GM10266 (cell line): ENCODE measurements at regions not wholly inside any gene's neighbourhood (a gene's known extent, or its start where the extent isn't known, plus 50 kb on each side); places are given as distances from the start of the nearest gene placed in this dataset.

Experiments used
- DNase-seq: peaks from one replicate; pipeline ENCODE4 v3.0.0; 2012; ENCODE audit errors: extremely low spot score
- TF ChIP-seq, protein P1 (sequence below): IDR thresholded peaks from 2 replicates; pipeline ENCODE4 v1.5.1; 2012; ENCODE audit warnings: mild to moderate bottlenecking, low read depth; ENCODE audit not compliant: control insufficient read depth, insufficient read depth; ENCODE audit errors: missing control alignments

DNA sequence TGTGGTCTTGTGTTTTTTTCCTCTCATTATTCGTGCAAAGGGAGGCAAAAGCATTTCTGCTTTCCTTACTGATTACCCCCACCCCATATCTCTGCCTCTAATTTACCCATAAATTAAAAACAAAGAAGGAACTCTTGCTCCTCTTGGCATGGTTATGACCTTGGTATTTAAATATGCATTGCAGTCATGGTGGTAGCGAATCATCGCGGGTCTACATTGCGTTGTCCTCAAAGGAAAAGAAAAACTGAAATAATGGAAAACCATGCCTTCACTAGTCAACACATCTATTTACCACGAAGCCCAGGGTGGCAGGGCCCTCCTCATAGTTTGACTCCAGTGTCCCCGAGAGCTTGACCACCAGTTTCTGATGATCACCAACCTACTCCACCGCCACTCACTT, 126.7 kb upstream of the PARP11 start:
- no peak for DNase-seq
- TF ChIP-seq, protein P1, sequence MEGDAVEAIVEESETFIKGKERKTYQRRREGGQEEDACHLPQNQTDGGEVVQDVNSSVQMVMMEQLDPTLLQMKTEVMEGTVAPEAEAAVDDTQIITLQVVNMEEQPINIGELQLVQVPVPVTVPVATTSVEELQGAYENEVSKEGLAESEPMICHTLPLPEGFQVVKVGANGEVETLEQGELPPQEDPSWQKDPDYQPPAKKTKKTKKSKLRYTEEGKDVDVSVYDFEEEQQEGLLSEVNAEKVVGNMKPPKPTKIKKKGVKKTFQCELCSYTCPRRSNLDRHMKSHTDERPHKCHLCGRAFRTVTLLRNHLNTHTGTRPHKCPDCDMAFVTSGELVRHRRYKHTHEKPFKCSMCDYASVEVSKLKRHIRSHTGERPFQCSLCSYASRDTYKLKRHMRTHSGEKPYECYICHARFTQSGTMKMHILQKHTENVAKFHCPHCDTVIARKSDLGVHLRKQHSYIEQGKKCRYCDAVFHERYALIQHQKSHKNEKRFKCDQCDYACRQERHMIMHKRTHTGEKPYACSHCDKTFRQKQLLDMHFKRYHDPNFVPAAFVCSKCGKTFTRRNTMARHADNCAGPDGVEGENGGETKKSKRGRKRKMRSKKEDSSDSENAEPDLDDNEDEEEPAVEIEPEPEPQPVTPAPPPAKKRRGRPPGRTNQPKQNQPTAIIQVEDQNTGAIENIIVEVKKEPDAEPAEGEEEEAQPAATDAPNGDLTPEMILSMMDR = no peak

DNA sequence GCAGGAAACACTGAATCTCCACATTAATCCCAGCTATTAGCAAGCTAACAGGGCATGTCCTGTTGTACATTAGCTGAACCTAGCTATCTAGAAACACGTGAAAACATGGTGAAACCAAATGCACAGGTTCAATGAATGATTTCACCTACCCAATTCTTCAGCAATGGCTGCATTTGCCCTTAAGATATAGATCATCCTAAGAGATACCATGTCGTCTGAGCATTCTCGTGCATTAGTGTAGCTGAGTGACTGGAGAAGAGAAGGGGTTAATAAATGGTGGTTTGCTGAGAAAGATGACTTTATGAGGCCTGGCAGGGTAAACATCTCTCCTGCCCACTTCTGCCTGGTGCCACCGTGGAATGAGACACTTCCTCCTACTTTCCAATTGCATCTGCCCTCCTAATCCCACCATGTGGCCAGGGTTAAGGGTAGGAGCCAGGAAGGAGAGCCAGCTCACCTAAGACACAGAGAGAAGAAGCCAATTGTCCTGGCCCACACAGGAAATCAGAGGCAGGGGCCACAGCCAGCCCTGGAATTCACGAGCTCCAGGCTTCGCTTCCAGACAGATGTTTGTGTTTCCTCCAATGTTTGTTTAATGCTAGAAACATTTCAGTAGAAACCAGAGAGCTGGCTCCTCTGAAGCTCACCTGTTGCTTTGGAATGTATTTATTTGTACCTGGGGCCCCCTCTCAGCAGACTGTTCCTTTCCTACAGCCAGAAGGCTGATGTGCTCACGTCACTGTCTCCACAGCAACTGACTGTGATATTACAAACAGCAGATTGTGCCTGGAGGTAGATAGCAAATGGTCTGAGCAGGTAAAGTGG, 126.0 kb upstream of the PARP11 start:
- DNase-seq = no peak

GRCh38 chr12:3998397-3998796, 125.2 kb upstream of the PARP11 start:
- no peak for DNase-seq
- TF ChIP-seq, protein P1 = no peak

More for the DNA sequence above, 126.0 kb upstream of the PARP11 start:
- TF ChIP-seq, protein P1 = no peak

GRCh38 chr12:3996322-3996721, 123.1 kb upstream of the PARP11 start:
- no peak for DNase-seq
- TF ChIP-seq, protein P1 = no peak

GRCh38 chr12:3995306-3995705, 122.1 kb upstream of the PARP11 start:
- TF ChIP-seq, protein P1 = no peak
- DNase-seq = no peak

DNA sequence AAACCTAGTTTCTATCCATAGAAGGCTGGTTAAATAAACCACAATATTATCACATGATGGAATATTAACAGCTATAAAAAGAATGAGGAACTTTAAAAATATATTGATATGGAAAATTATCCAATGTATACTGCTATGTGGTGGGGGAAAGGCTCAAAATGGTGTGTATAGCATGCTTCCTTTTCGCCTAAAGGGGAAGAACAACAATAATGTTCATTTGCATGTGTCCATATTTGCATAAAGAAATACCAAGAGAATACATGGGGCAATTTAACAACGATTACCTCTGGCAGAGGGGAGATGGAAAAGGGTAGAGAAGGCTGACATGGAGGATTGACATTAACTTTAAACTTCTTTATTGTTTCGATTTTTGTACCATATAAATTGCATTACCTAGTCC, 121.3 kb upstream of the PARP11 start:
- no peak for DNase-seq
- TF ChIP-seq, protein P1 = no peak

DNA sequence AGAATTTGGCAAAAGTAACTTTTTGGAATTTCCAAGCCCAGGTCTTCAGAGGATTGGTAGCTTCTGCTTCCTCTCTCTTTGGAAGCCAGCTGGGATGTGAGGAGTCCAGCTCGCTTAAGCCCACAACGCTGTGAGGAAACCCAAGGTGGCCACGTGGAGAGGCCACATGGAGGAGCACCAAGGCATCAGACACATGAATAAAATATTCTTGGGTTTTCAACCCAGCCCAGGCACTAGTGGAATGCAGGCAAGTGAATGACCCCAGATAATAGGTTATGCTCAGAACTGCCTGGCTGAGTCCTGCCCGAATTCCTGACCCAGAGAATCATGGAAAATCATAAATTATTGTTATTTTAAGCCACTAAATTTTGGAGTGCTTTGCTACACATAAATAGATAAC, 119.7 kb upstream of the PARP11 start:
- no peak for DNase-seq

More for the DNA sequence above, 119.7 kb upstream of the PARP11 start:
- TF ChIP-seq, protein P1 = no peak
